ENCODE measurements at regions not wholly inside any gene's neighbourhood (a gene's known extent, or its start where the extent isn't known, plus 50 kb on each side); places are given as distances from the start of the nearest gene placed in this dataset.
A peak's percentile ranks its signal among the peaks of the same experiment; 100 is the strongest.

DNA sequence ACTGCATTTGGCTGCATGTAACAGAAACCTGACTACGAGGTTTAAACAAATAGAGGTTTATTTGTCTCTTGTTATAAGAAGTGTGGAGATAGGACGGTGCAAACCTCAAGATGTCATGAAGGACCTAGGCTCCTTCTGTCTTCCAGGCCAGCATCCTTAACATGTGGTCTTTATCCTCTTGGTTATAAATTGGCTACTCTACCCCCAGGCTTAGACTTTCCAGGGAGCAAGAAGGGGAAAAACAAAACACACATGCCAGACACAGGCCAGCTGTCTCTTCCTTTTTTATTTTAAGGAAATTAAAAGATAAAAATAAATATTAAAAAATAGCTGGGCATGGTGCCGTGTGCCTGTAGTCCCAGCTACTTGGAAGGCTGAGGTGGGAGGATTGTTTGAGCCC, 51.3 kb upstream of the PRELP start:
- DNase-seq (ENCODE audit: low read depth in 1 of 2, low spot score in 1 of 2) (no peak), ATAC-seq (no peak), FAIRE-seq (no peak)
- Histone ChIP-seq H3K4me1 (peaks cover 13% of the 10 kb centered on the region; the same call in 2 of the 3 replicates), H3K4me2 (no peak overlapping the region), H3K9me3 (no peaks in the 10 kb centered on the region), H3K27ac (no peak overlapping the region), H3K4me3 (no peak overlapping the region)
- WGBS (ENCODE audit: missing lambda C conversion rate), result 61% methylated on average over 3 of the region's 3 CpGs
- POLR2A ChIA-PET, result interaction anchor here (0.6 kb wide), 1 partner anchor 97 kb away, joined by 3 read pairs; no protein-coding TSS in a partner anchor
- TF ChIP-seq EHF (CRISPR knock-in tag; IDR thresholded peaks at IDR 0.05), result no peak
- TF ChIP-seq, protein P1, sequence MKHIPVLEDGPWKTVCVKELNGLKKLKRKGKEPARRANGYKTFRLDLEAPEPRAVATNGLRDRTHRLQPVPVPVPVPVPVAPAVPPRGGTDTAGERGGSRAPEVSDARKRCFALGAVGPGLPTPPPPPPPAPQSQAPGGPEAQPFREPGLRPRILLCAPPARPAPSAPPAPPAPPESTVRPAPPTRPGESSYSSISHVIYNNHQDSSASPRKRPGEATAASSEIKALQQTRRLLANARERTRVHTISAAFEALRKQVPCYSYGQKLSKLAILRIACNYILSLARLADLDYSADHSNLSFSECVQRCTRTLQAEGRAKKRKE (CRISPR knock-in tag; IDR thresholded peaks at IDR 0.05; ENCODE audit: low read depth), result no peak
- TF ChIP-seq ZSCAN20 (CRISPR knock-in tag; IDR thresholded peaks at IDR 0.05), result no peak
- CTCF ChIA-PET, result interaction anchor here (1.0 kb wide), 1 partner anchor 16 kb away, joined by 4 read pairs; no protein-coding TSS in a partner anchor

DNA sequence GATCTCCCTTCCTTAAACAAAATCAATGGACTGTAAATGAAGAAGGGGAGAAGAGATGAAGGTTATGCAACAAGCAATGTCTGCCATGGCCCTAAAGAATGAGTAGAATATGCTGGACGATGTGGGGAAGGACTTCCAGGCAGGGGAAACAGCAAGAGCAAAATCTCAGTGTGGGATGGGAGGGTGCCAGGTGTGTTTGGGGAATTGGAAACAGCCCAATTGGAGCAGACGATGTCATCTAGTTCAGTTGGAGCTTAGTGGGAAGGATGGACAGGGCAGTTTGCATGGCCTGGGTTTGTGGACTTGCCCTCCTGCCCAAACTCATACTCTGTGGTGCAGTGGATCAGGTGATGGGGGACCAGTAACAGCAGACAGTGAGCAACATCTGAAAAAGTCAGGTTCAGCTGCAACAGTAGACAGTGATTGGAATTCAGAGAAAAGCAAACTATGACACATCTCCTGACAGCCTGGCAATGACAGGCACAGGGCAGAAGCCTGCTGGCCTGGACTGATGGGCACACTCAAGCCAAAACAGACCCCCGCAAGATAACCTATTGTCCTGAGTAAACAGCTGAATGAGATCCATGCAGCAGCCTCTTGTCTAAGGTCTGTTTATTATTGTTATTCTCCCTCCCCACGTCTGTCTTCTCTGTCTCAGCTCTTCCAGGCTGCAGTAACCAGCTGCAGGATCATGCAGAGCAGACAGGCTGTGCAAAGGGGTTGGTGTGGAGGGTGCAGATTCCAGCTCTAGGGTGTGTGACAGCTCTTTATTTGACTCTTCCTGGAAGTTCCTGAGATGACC, 50.5 kb upstream of the PRELP start:
- peak; percentile 63 to 72; a peak in 5 of 6 replicates for ATAC-seq
- Histone ChIP-seq H3K4me1 (peaks cover 13% of the 10 kb centered on the region; the same call in 2 of the 3 replicates), H3K27ac (no peak overlapping the region), H3K4me2 (peak overlapping the region; percentile 39; the same call in 1 of the 3 replicates), H3K9me3 (no peaks in the 10 kb centered on the region), H3K4me3 (no peak overlapping the region)
- TF ChIP-seq ESRRA (IDR thresholded peaks at IDR 0.05; ENCODE audit: borderline replicate concordance, low read length) (no peak), POLR2AphosphoS2 (conservative IDR thresholded peaks at IDR 0.05; ENCODE audit: low read length) (no peak)
- POLR2A ChIA-PET, result no interaction called here
- 30% methylated on average over 4 of the region's 4 CpGs for WGBS (ENCODE audit: missing lambda C conversion rate)
- CTCF ChIA-PET, result interaction anchor here (1.0 to 1.3 kb wide), 3 partner anchors 15 to 85 kb away, joined by 4 to 6 read pairs (median 4); no protein-coding TSS in a partner anchor
- no peak for DNase-seq (ENCODE audit: low read depth in 1 of 2, low spot score in 1 of 2)
- no peak for FAIRE-seq

DNA sequence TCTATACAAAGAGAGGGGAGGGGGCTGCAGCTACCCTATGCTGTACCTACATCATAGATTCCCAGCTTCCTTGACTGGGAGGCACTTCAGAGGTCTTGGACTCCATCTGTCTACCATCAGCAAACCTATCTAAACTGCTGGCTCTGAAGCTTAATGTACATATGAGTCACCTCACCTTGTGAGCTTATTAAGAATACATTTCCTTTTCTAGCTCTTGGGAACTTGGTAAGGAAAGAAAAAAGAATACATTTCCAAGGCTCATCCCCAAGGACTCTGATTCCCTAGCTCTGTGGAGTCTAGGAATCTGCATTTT, 50.0 kb upstream of the PRELP start:
- ChIA-PET CTCF (interaction anchor here (1.0 to 1.3 kb wide), 2 partner anchors 83 to 85 kb away, joined by 4 to 6 read pairs; no protein-coding TSS in a partner anchor), POLR2A (no interaction called here)
- Histone ChIP-seq H3K4me3 (no peak overlapping the region), H3K9me3 (no peaks in the 10 kb centered on the region), H3K27ac (no peak overlapping the region), H3K4me2 (peak overlapping the region; percentile 39; the same call in 1 of the 3 replicates), H3K4me1 (peaks cover 13% of the 10 kb centered on the region; the same call in 2 of the 3 replicates)
- FAIRE-seq (no peak), ATAC-seq (peak; percentile 45 to 50; a peak in 4 of 6 replicates), DNase-seq (ENCODE audit: low read depth in 1 of 2, low spot score in 1 of 2) (no peak)
- TF ChIP-seq MYC (IDR thresholded peaks at IDR 0.05; ENCODE audit: borderline replicate concordance, low read length) (no peak), NFE2L2 (conservative IDR thresholded peaks at IDR 0.05; ENCODE audit: low read length) (no peak), BHLHE40 (IDR thresholded peaks at IDR 0.05; ENCODE audit: low read depth, low read length) (no peak), HEYL (CRISPR knock-in tag; IDR thresholded peaks at IDR 0.05) (no peak), POLR2AphosphoS2 (conservative IDR thresholded peaks at IDR 0.05; ENCODE audit: low read length) (no peak), RCOR1 (IDR thresholded peaks at IDR 0.05; ENCODE audit: low read depth, low read length) (no peak), ZC3H11A (IDR thresholded peaks at IDR 0.05) (no peak)

Measured in A549 (cell line).